BLaER1 treated with 17β-estradiol and CSF1 and Interleukin-3, amounts not matched to agents 10 nM and 100 nM (cell line): ENCODE measurements at regions not wholly inside any gene's neighbourhood (a gene's known extent, or its start where the extent isn't known, plus 50 kb on each side); places are given as distances from the start of the nearest gene placed in this dataset.

Experiments
- H3K27ac ChIP-seq, 11 experiments: shearing (Covaris generic); formaldehyde crosslinking; 2 replicates each; pipeline ENCODE4 v1.8.1; 2022
- H3K27me3 ChIP-seq, 11 experiments: shearing (Covaris generic); formaldehyde crosslinking; 2 replicates each; pipeline ENCODE4 v1.8.1; 2022
- H3K36me3 ChIP-seq, 11 experiments: shearing (Covaris generic); formaldehyde crosslinking; 2 replicates each; pipeline ENCODE4 v1.8.1; 2022
- H3K4me1 ChIP-seq, 10 experiments: shearing (Covaris generic); formaldehyde crosslinking; 2 replicates each; pipeline ENCODE4 v1.8.1; 2022
- H3K4me2 ChIP-seq, 11 experiments: shearing (Covaris generic); formaldehyde crosslinking; 2 replicates each; pipeline ENCODE4 v1.8.1; 2022
- H3K4me3 ChIP-seq, 10 experiments: shearing (Covaris generic); formaldehyde crosslinking; 2 replicates each; pipeline ENCODE4 v1.8.1; 2022
- H3K9ac ChIP-seq, 11 experiments: shearing (Covaris generic); formaldehyde crosslinking; 2 replicates each; pipeline ENCODE4 v1.8.1; 2022
- H3K9me3 ChIP-seq, 11 experiments: shearing (Covaris generic); formaldehyde crosslinking; replicated peaks in 1 of 11; 2 replicates each; pipeline ENCODE4 v1.8.1; 2022
- H4K20me1 ChIP-seq, 11 experiments: shearing (Covaris generic); formaldehyde crosslinking; 2 replicates each; pipeline ENCODE4 v1.8.1; 2022
- Cebpa-rat ChIP-seq, 11 experiments: shearing (Covaris generic); IDR thresholded peaks; 2 replicates each; pipeline ENCODE4 v1.8.1; 2022

GRCh38 chr2:187985923-187986322 lies 305.8 kb upstream of the GULP1 start:
- Histone ChIP-seq H3K27me3 (peaks cover 0 to 42% (median 0%) of the 10 kb centered on the region in 11 experiments; a peak in 5 of 22 replicates), H3K9ac (peak overlapping the region in 1 of 11 experiments; percentile 56; a peak in 2 of 22 replicates), H3K36me3 (no peaks in the 10 kb centered on the region), H3K27ac (peak overlapping the region in 7 of 11 experiments; percentile 17 to 61 (median 56); a peak in 12 of 22 replicates), H3K4me2 (peak overlapping the region; percentile 35 to 73 (median 65); a peak in 20 of 22 replicates), H3K9me3 (no peaks in the 10 kb centered on the region), H4K20me1 (no peaks in the 10 kb centered on the region), H3K4me3 (no peak overlapping the region), H3K4me1 (peaks cover 40 to 89% (median 66%) of the 10 kb centered on the region in 10 experiments)
- TF ChIP-seq Cebpa-rat (IDR thresholded peaks at IDR 0.05): no peak

- Histone ChIP-seq H3K4me3 (no peak overlapping the region), H3K9ac (peak overlapping the region in 3 of 11 experiments; percentile 5 to 56 (median 13); a peak in 3 of 22 replicates), H4K20me1 (no peaks in the 10 kb centered on the region), H3K9me3 (no peaks in the 10 kb centered on the region), H3K4me1 (peaks cover 40 to 96% (median 70%) of the 10 kb centered on the region in 10 experiments), H3K27me3 (peaks cover 0 to 42% (median 0%) of the 10 kb centered on the region in 11 experiments; a peak in 5 of 22 replicates), H3K36me3 (no peaks in the 10 kb centered on the region), H3K4me2 (peak overlapping the region; percentile 35 to 73 (median 65); a peak in 21 of 22 replicates), H3K27ac (peak overlapping the region in 7 of 11 experiments; percentile 17 to 61 (median 56); a peak in 12 of 22 replicates)
- peak in 3 of 11 experiments; percentile 19 to 69 (median 44); a peak in 1 of 22 replicates for TF ChIP-seq Cebpa-rat (IDR thresholded peaks at IDR 0.05)
These were observed 305.1 kb upstream of the GULP1 start for GRCh38 chr2:187986390-187987105.

- Histone ChIP-seq H4K20me1 (no peaks in the 10 kb centered on the region), H3K4me1 (peaks cover 29 to 91% (median 69%) of the 10 kb centered on the region in 10 experiments), H3K27ac (peak overlapping the region in 3 of 11 experiments; percentile 7 to 41 (median 29); a peak in 2 of 22 replicates), H3K9me3 (no peaks in the 10 kb centered on the region), H3K4me3 (no peak overlapping the region), H3K36me3 (no peaks in the 10 kb centered on the region), H3K4me2 (peak overlapping the region in 10 of 11 experiments; percentile 19 to 94 (median 72); a peak in 18 of 22 replicates), H3K9ac (no peak overlapping the region), H3K27me3 (peaks cover 0 to 42% (median 0%) of the 10 kb centered on the region in 11 experiments; a peak in 5 of 22 replicates)
- no peak for TF ChIP-seq Cebpa-rat (IDR thresholded peaks at IDR 0.05)
These were observed 303.3 kb upstream of the GULP1 start for GRCh38 chr2:187988348-187988747.

GRCh38 chr2:187989925-187990623 lies 301.6 kb upstream of the GULP1 start:
- Histone ChIP-seq H3K4me2 (peak overlapping the region; percentile 51 to 94 (median 74)), H3K4me1 (peaks cover 20 to 93% (median 70%) of the 10 kb centered on the region in 10 experiments), H3K9me3 (no peaks in the 10 kb centered on the region), H3K36me3 (no peaks in the 10 kb centered on the region), H3K4me3 (no peak overlapping the region), H3K27me3 (peaks cover 0 to 33% (median 0%) of the 10 kb centered on the region in 11 experiments; a peak in 3 of 22 replicates), H4K20me1 (no peaks in the 10 kb centered on the region), H3K9ac (peak overlapping the region in 3 of 11 experiments; percentile 1 to 60 (median 25); a peak in 3 of 22 replicates), H3K27ac (peak overlapping the region in 5 of 11 experiments; percentile 23 to 67 (median 59); a peak in 10 of 22 replicates)
- TF ChIP-seq Cebpa-rat (IDR thresholded peaks at IDR 0.05): no peak

- H3K4me1 ChIP-seq: peaks cover 13 to 84% (median 64%) of the 10 kb centered on the region in 10 experiments
- H3K4me3 ChIP-seq: no peak overlapping the region
- H3K27me3 ChIP-seq: peaks cover 0 to 20% (median 0%) of the 10 kb centered on the region in 11 experiments; a peak in 3 of 22 replicates
- H3K4me2 ChIP-seq: peak overlapping the region in 5 of 11 experiments; percentile 28 to 94 (median 74); a peak in 8 of 22 replicates
- no peak for TF ChIP-seq Cebpa-rat (IDR thresholded peaks at IDR 0.05)
- no peak overlapping the region for H3K9ac ChIP-seq
- H3K27ac ChIP-seq: peak overlapping the region in 1 of 11 experiments; percentile 30; a peak in 1 of 22 replicates
- peaks cover 0 to 4% (median 0%) of the 10 kb centered on the region in 11 experiments; a peak in 1 of 22 replicates for H3K9me3 ChIP-seq
- no peaks in the 10 kb centered on the region for H4K20me1 ChIP-seq
- H3K36me3 ChIP-seq: no peaks in the 10 kb centered on the region
These were observed 300.3 kb upstream of the GULP1 start for GRCh38 chr2:187991389-187991788.

GRCh38 chr2:187994464-187995331 lies 297.0 kb upstream of the GULP1 start:
- Histone ChIP-seq H3K27ac (peak overlapping the region in 4 of 11 experiments; percentile 35 to 59 (median 53); a peak in 8 of 22 replicates), H3K4me3 (no peak overlapping the region), H3K9ac (no peak overlapping the region), H4K20me1 (no peaks in the 10 kb centered on the region), H3K9me3 (peaks cover 0 to 4% (median 0%) of the 10 kb centered on the region in 11 experiments; a peak in 1 of 22 replicates), H3K36me3 (no peaks in the 10 kb centered on the region), H3K4me2 (peak overlapping the region in 9 of 11 experiments; percentile 11 to 57 (median 39); a peak in 14 of 22 replicates), H3K27me3 (no peaks in the 10 kb centered on the region), H3K4me1 (peaks cover 7 to 51% (median 34%) of the 10 kb centered on the region in 10 experiments)
- TF ChIP-seq Cebpa-rat (IDR thresholded peaks at IDR 0.05): no peak

- no peak overlapping the region for H3K4me2 ChIP-seq
- H3K36me3 ChIP-seq: no peaks in the 10 kb centered on the region
- TF ChIP-seq Cebpa-rat (IDR thresholded peaks at IDR 0.05): no peak
- H3K27me3 ChIP-seq: no peaks in the 10 kb centered on the region
- H3K9me3 ChIP-seq: peaks cover 0 to 4% (median 0%) of the 10 kb centered on the region in 11 experiments; a peak in 1 of 22 replicates
- H3K27ac ChIP-seq: 0 out of 22 replicates have a peak overlapping the region, but pooled peaks of 1 of the 11 experiments have one; percentile 9
- peaks cover 0 to 43% (median 26%) of the 10 kb centered on the region in 10 experiments; a peak in 16 of 20 replicates for H3K4me1 ChIP-seq
- no peak overlapping the region for H3K9ac ChIP-seq
- no peak overlapping the region for H3K4me3 ChIP-seq
- H4K20me1 ChIP-seq: no peaks in the 10 kb centered on the region
These were observed 296.1 kb upstream of the GULP1 start for GRCh38 chr2:187995556-187995955.

- Histone ChIP-seq H4K20me1 (no peaks in the 10 kb centered on the region), H3K4me3 (no peak overlapping the region), H3K36me3 (no peaks in the 10 kb centered on the region), H3K27me3 (no peaks in the 10 kb centered on the region), H3K27ac (no peak overlapping the region), H3K4me1 (peaks cover 0 to 32% (median 19%) of the 10 kb centered on the region in 10 experiments; a peak in 15 of 20 replicates), H3K9ac (no peak overlapping the region), H3K9me3 (peaks cover 0 to 4% (median 0%) of the 10 kb centered on the region in 11 experiments; a peak in 1 of 22 replicates), H3K4me2 (no peak overlapping the region)
- TF ChIP-seq Cebpa-rat (IDR thresholded peaks at IDR 0.05): no peak
These were observed 295.0 kb upstream of the GULP1 start for GRCh38 chr2:187996630-187997029.
